OCI-LY7 (cell line): ENCODE measurements at regions not wholly inside any gene's neighbourhood (a gene's known extent, or its start where the extent isn't known, plus 50 kb on each side); places are given as distances from the start of the nearest gene placed in this dataset.

ENCODE experiments used
- BruUV-seq: library from RNA; stranded (reverse); fragments of 400-500 nt; replicated peaks from 2 replicates; lab custom pipeline; 2021; lab: Mats Ljungman, UMichigan
- CTCF ChIA-PET: fragments of 300-600 bp; sonication (Branson Sonifier 250); formaldehyde crosslinking; loops from one replicate; lab custom pipeline; 2022; ENCODE audit warnings: antibody characterized with exemption; ENCODE audit not compliant: unreplicated experiment; lab: Charles Lee
- POLR2A ChIA-PET: fragments of 300-600 bp; sonication (Branson Sonifier 250); formaldehyde crosslinking; loops from one replicate; lab custom pipeline; 2022; ENCODE audit warnings: antibody characterized with exemption; lab: Charles Lee
- DNase-seq: peaks from one replicate; pipeline ENCODE4 v3.0.0-alpha.2; 2015; ENCODE audit warnings: low spot score
- H2AFZ ChIP-seq: fragments of 200-600 bp; sonication (generic), shearing (Covaris generic); 2 replicates; pipeline ENCODE4 v1.6.1; 2014; ENCODE audit warnings: mild to moderate bottlenecking, antibody characterized with exemption, low read length, moderate library complexity
- H3K27ac ChIP-seq: fragments of 200-600 bp; sonication (generic); 2 replicates; pipeline ENCODE4 v1.5.1; 2014; ENCODE audit warnings: mixed run types, low read depth, mild to moderate bottlenecking, moderate library complexity, low read length, inconsistent platforms; ENCODE audit not compliant: poor library complexity, severe bottlenecking
- H3K36me3 ChIP-seq: fragments of 200-600 bp; sonication (generic); 2 replicates; pipeline ENCODE4 v1.6.1; 2014; ENCODE audit warnings: mild to moderate bottlenecking, antibody characterized with exemption, low read length, moderate library complexity, mixed read lengths; ENCODE audit not compliant: insufficient read depth
- H3K4me1 ChIP-seq: fragments of 200-600 bp; sonication (generic); 2 replicates; pipeline ENCODE4 v1.5.1; 2014; ENCODE audit warnings: mild to moderate bottlenecking, low read length; ENCODE audit not compliant: insufficient read depth, poor library complexity, severe bottlenecking
- H3K4me2 ChIP-seq: fragments of 200-600 bp; sonication (generic); 2 replicates; pipeline ENCODE4 v1.6.1; 2014; ENCODE audit warnings: mild to moderate bottlenecking, low read length
- H3K4me3 ChIP-seq: fragments of 200-600 bp; sonication (generic); 2 replicates; pipeline ENCODE4 v1.5.1; 2014; ENCODE audit warnings: mild to moderate bottlenecking, low read depth, low read length; ENCODE audit not compliant: poor library complexity, severe bottlenecking
- H3K79me2 ChIP-seq: fragments of 200-600 bp; sonication (generic); 2 replicates; pipeline ENCODE4 v1.6.1; 2016; ENCODE audit warnings: low read depth, mild to moderate bottlenecking, low read length, moderate library complexity, mixed read lengths; ENCODE audit not compliant: insufficient read depth
- H3K9me2 ChIP-seq: fragments of 200-600 bp; sonication (generic); 2 replicates; pipeline ENCODE4 v1.6.1; 2016; ENCODE audit warnings: mild to moderate bottlenecking, low read length, mixed read lengths; ENCODE audit not compliant: insufficient read depth
- H3K9me3 ChIP-seq: fragments of 200-600 bp; sonication (generic); 2 replicates; pipeline ENCODE4 v1.6.1; 2014; ENCODE audit warnings: mild to moderate bottlenecking, mixed run types, low read length, mixed read lengths
- H4K20me1 ChIP-seq: fragments of 200-600 bp; sonication (generic); 2 replicates; pipeline ENCODE4 v1.6.1; 2014; ENCODE audit warnings: mild to moderate bottlenecking, antibody characterized with exemption, low read length, moderate library complexity, mixed read lengths; ENCODE audit not compliant: insufficient read depth
- CTCF ChIP-seq: fragments of 200-600 bp; sonication (generic); conservative IDR thresholded peaks from 2 replicates; pipeline ENCODE4 v1.5.1; 2014; ENCODE audit warnings: mild to moderate bottlenecking, antibody characterized with exemption, low read length, moderate library complexity, mixed read lengths
- EZH2phosphoT487 ChIP-seq: fragments of 200-600 bp; sonication (generic); IDR thresholded peaks from 2 replicates; pipeline ENCODE4 v1.6.1; 2018; ENCODE audit warnings: low read depth, borderline replicate concordance, mild to moderate bottlenecking, mixed run types, antibody characterized with exemption, low read length, moderate library complexity, mixed read lengths
- intact Hi-C: fragments of 100-400 bp; cut with micrococcal nuclease; formaldehyde crosslinking; loops from one replicate; pipeline ENCODE4 v1.10.0; 2022; ENCODE audit not compliant: unreplicated experiment

GRCh38 chr6:90820436-90820835 lies 233.6 kb upstream of the MAP3K7 start:
- H3K9me3 ChIP-seq = no peaks in the 10 kb centered on the region
- H3K79me2 ChIP-seq = no peaks in the 10 kb centered on the region
- no peaks in the 10 kb centered on the region for H4K20me1 ChIP-seq
- intact Hi-C loops = no loop called here
- no peaks in the 10 kb centered on the region for H3K9me2 ChIP-seq
- no peak overlapping the region for H2AFZ ChIP-seq
- ChIA-PET POLR2A (interaction anchor here (0.6 to 1.0 kb wide), 2 partner anchors 10 to 117 kb away, joined by 3 to 6 read pairs; no protein-coding TSS in a partner anchor), CTCF (no interaction called here)
- H3K4me3 ChIP-seq = no peak overlapping the region
- no peak overlapping the region for H3K27ac ChIP-seq
- no peak for DNase-seq
- H3K4me2 ChIP-seq = no peak overlapping the region
- TF ChIP-seq CTCF = no peak
- TF ChIP-seq EZH2phosphoT487 = no peak
- H3K36me3 ChIP-seq = no peaks in the 10 kb centered on the region
- H3K4me1 ChIP-seq = no peaks in the 10 kb centered on the region
- BruUV-seq = no TSS peak

GRCh38 chr6:90819483-90819882 lies 232.6 kb upstream of the MAP3K7 start:
- DNase-seq = no peak
- TF ChIP-seq CTCF (no peak), EZH2phosphoT487 (no peak)
- no peak overlapping the region for H3K27ac ChIP-seq
- H3K4me2 ChIP-seq = no peak overlapping the region
- H3K4me3 ChIP-seq = no peak overlapping the region
- no TSS peak for BruUV-seq
- POLR2A ChIA-PET = no interaction called here
- H4K20me1 ChIP-seq = no peaks in the 10 kb centered on the region
- CTCF ChIA-PET = no interaction called here
- H3K9me2 ChIP-seq = no peaks in the 10 kb centered on the region
- no peaks in the 10 kb centered on the region for H3K79me2 ChIP-seq
- H3K4me1 ChIP-seq = no peaks in the 10 kb centered on the region
- no peaks in the 10 kb centered on the region for H3K9me3 ChIP-seq
- H2AFZ ChIP-seq = no peak overlapping the region
- no peaks in the 10 kb centered on the region for H3K36me3 ChIP-seq
- intact Hi-C loops = no loop called here

DNA sequence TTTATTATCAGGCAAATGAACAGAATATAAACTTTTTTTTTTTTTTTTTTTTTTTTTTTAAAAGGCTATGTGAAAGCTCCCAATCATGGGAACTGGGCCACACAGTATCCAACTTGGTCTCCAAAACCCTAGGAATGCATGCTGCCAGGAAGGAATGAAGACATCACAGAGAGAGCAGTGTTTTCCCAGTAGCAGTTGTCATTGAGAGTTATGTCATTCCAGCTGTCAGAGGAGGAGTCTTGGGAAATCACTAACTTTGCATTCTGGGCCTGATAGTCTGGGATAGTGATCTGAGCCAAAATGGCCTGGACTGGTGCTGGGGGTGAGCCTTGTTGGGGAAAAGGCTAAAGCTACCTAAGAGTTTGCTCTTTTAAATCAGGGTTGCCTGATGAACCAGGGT lies 231.3 kb upstream of the MAP3K7 start:
- no TSS peak for BruUV-seq

More for the DNA sequence above, 231.3 kb upstream of the MAP3K7 start:
- Histone ChIP-seq H3K4me1 (no peaks in the 10 kb centered on the region), H2AFZ (no peak overlapping the region), H3K4me2 (no peak overlapping the region), H3K27ac (no peak overlapping the region), H3K79me2 (no peaks in the 10 kb centered on the region), H3K36me3 (no peaks in the 10 kb centered on the region), H3K9me3 (no peaks in the 10 kb centered on the region), H4K20me1 (no peaks in the 10 kb centered on the region), H3K9me2 (no peaks in the 10 kb centered on the region), H3K4me3 (no peak overlapping the region)
- CTCF ChIA-PET = no interaction called here
- intact Hi-C loops = no loop called here
- no peak for DNase-seq
- POLR2A ChIA-PET = interaction anchor here (0.6 kb wide), 1 partner anchor 26 kb away, joined by 3 read pairs; no protein-coding TSS in a partner anchor
- TF ChIP-seq EZH2phosphoT487 (no peak), CTCF (no peak)
